ENCODE measurements at regions not wholly inside any gene's neighbourhood (a gene's known extent, or its start where the extent isn't known, plus 50 kb on each side); places are given as distances from the start of the nearest gene placed in this dataset.

DNA sequence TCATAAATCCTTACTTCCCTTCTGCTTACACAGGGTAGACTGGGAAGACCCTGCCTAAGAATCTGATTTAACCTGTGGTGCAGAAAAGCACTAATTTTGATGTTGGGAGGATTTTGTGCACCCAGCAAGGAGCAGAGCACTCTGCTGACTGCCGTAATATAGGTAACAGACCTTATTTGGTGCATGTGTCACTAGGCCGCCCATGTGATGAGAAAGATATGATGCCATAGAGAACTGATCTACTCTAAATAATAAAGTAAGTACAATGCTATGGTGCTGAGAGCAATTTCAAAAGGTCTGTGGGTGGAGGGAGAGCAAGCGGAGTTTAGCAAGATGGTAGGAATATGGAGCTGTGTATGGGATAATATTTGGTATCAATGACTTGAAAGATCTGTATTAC is 1663.6 kb upstream of the SEL1L start:
- no peak for TF ChIP-seq EP300 (IDR thresholded peaks at IDR 0.05; ENCODE audit: low read depth)
- TF ChIP-seq CTCF (IDR thresholded peaks at IDR 0.05) = no peak

Measured in transverse colon (tissue), 3 donors.